HG03097 (cell line): ENCODE measurements at regions not wholly inside any gene's neighbourhood (a gene's known extent, or its start where the extent isn't known, plus 50 kb on each side); places are given as distances from the start of the nearest gene placed in this dataset.
A peak's percentile ranks its signal among the peaks of the same experiment; 100 is the strongest.

Experiments used
- ATAC-seq: cut with Tn5 transposase; IDR thresholded peaks from one replicate; pipeline ENCODE4 v1.9.1; 2021; ENCODE audit not compliant: unreplicated experiment, low FRiP score

GRCh38 chr13:74084375-74084935 lies 49.7 kb downstream of the KLF12 start:
- no peak for ATAC-seq

- no peak for ATAC-seq
Observed at GRCh38 chr13:74082741-74083160, 51.5 kb downstream of the KLF12 start.

GRCh38 chr13:74080762-74081161 lies 53.4 kb downstream of the KLF12 start:
- no peak for ATAC-seq

- no peak for ATAC-seq
Observed at GRCh38 chr13:74077792-74078191, 56.4 kb downstream of the KLF12 start.

- ATAC-seq, result no peak
Observed at GRCh38 chr13:74077375-74077774, 56.8 kb downstream of the KLF12 start.

GRCh38 chr13:74074723-74075122 lies 59.5 kb downstream of the KLF12 start:
- ATAC-seq, result no peak

- ATAC-seq, result no peak
Observed at GRCh38 chr13:74073274-74073673, 60.9 kb downstream of the KLF12 start.

- no peak for ATAC-seq
Observed at GRCh38 chr13:74070513-74070912, 63.7 kb downstream of the KLF12 start.

- no peak for ATAC-seq
Observed at GRCh38 chr13:74070065-74070464, 64.1 kb downstream of the KLF12 start.

GRCh38 chr13:74068471-74068870 lies 65.7 kb downstream of the KLF12 start:
- no peak for ATAC-seq

GRCh38 chr13:74067818-74068217 lies 66.4 kb downstream of the KLF12 start:
- no peak for ATAC-seq

GRCh38 chr13:74066937-74067336 lies 67.3 kb downstream of the KLF12 start:
- ATAC-seq, result no peak

GRCh38 chr13:74064805-74065312 lies 69.3 kb downstream of the KLF12 start:
- ATAC-seq, result no peak

GRCh38 chr13:74063533-74064100 lies 70.6 kb downstream of the KLF12 start:
- ATAC-seq, result no peak

- ATAC-seq, result peak; percentile 76
Observed at GRCh38 chr13:74062933-74063332, 71.3 kb downstream of the KLF12 start.

- ATAC-seq, result peak; percentile 78
Observed at GRCh38 chr13:74061926-74062595, 72.1 kb downstream of the KLF12 start.

- ATAC-seq, result no peak
Observed at GRCh38 chr13:74056801-74057542, 77.2 kb downstream of the KLF12 start.

- ATAC-seq, result no peak
Observed at GRCh38 chr13:74052402-74052928, 81.7 kb downstream of the KLF12 start.

- ATAC-seq, result no peak
Observed at GRCh38 chr13:74048756-74049155, 85.4 kb downstream of the KLF12 start.

- ATAC-seq, result no peak
Observed at GRCh38 chr13:74047931-74048600, 86.1 kb downstream of the KLF12 start.

GRCh38 chr13:74046431-74046830 lies 87.8 kb downstream of the KLF12 start:
- no peak for ATAC-seq
